ENCODE measurements at regions not wholly inside any gene's neighbourhood (a gene's known extent, or its start where the extent isn't known, plus 50 kb on each side); places are given as distances from the start of the nearest gene placed in this dataset.

DNA sequence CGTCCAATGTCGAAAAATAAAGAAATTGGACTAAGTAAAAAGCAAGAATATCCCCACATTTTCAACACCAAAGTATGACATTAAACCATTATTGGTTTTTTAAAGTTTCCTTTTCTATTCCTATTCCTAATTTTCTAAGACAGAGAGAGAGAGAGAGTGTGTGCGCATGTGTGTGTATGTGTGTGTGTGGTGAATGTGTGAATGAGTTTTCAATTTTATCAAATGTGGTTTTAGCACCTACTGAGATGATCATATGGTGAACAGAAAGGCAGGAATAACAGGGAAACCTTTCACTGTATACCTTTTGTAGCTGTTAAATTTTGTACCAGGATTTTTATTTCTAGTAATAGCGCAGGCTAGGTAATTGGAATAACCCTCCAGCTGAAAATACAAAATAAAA, 80.4 kb upstream of the RAP1B start:
- TF ChIP-seq, protein P1, sequence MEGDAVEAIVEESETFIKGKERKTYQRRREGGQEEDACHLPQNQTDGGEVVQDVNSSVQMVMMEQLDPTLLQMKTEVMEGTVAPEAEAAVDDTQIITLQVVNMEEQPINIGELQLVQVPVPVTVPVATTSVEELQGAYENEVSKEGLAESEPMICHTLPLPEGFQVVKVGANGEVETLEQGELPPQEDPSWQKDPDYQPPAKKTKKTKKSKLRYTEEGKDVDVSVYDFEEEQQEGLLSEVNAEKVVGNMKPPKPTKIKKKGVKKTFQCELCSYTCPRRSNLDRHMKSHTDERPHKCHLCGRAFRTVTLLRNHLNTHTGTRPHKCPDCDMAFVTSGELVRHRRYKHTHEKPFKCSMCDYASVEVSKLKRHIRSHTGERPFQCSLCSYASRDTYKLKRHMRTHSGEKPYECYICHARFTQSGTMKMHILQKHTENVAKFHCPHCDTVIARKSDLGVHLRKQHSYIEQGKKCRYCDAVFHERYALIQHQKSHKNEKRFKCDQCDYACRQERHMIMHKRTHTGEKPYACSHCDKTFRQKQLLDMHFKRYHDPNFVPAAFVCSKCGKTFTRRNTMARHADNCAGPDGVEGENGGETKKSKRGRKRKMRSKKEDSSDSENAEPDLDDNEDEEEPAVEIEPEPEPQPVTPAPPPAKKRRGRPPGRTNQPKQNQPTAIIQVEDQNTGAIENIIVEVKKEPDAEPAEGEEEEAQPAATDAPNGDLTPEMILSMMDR (IDR thresholded peaks at IDR 0.05; ENCODE audit: extremely low read depth, missing control alignments) = no peak
- DNase-seq (ENCODE audit: low spot score) = no peak

DNA sequence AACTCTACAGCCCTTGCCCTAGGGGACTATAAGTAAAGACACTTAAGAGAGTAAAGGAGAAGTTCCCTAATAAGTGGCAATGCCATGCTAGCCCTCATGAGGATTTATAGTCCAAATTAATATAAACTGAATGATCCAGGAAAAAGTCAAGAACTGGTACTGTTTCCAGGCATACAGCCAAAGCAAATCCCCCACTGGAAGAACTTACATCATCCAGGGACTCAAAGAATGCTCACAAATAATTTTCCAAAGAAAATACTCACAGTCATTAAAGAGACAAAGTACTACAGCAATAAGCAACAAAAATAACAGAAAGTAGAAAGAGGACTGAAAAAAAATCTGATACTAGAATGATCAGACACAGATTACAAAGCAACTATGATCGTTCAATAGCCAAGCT, 79.7 kb upstream of the RAP1B start:
- no peak for DNase-seq (ENCODE audit: low spot score)
- TF ChIP-seq, protein P1 (IDR thresholded peaks at IDR 0.05; ENCODE audit: extremely low read depth, missing control alignments) = no peak

DNA sequence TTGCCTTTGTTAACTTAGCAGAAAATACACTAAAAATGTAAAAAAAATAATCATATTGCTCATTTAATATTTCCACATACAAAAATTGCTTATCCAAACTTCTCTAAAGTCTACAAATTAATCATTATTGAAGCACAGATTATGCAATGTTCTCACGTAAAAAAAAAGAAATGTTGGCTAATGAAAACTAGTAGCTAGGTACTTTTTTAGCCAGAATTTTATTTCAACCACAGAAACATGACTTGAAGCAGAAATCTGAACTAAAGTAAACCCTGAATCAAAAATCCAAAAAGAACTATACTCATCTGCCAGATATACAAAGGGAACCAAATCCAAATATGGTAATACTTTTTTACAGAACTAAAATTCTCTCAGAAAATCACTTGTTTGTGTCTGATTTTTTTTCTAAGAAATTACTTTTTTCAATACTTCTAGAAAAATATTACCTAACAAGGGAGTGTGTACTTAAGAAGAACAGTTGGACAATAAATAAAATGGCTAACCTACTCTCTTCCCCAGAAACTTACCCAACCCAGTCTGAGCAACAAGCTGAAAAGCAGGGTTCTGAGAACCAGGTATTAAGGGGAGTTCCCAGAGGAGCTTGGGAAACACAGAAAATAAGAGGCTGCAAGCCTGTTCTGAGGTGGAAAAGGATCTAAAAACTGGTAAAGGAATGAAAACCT, 78.4 kb upstream of the RAP1B start:
- TF ChIP-seq, protein P1 (IDR thresholded peaks at IDR 0.05; ENCODE audit: extremely low read depth, missing control alignments) = no peak

DNA sequence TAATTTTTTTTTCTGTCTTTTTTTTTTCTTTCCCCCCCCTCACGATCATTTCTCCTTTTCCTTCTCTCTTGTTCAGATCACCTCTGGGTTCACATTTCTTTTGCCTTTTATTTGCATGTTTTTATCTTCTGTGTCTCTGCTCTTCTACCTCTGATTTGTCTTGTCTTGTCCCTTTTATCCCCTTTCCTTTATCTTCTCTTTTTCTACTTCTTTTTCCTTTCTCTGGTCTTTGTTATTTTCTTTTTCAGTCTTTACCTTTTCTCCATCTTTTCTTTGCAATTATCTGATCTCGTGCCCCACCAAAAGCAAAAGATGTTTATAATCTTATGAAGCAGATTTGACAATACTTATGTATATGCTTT, 77.8 kb upstream of the RAP1B start:
- no peak for DNase-seq (ENCODE audit: low spot score)
- TF ChIP-seq, protein P1 (IDR thresholded peaks at IDR 0.05; ENCODE audit: extremely low read depth, missing control alignments) = no peak

More for the DNA sequence above, 78.4 kb upstream of the RAP1B start:
- DNase-seq (ENCODE audit: low spot score) = no peak

DNA sequence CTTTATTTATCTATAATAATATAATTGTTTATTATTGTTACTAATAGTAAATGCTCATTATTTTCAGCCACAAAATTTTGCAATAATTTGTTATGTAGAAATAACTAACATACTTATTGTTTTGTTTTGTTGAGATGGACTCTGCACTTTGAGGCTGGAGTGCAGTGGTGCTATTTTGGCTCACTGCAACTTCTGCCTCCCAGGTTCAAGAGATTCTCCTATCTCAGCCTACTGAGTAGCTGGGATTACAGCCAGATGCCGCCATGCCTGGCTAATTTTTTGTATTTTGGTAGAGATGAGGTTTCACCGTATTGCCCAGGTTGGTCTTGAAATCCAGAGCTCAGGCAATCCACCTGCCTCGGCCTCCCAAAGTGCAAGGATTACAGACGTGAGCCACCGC, 76.6 kb upstream of the RAP1B start:
- DNase-seq (ENCODE audit: low spot score) = no peak
- TF ChIP-seq, protein P1 (IDR thresholded peaks at IDR 0.05; ENCODE audit: extremely low read depth, missing control alignments) = no peak

DNA sequence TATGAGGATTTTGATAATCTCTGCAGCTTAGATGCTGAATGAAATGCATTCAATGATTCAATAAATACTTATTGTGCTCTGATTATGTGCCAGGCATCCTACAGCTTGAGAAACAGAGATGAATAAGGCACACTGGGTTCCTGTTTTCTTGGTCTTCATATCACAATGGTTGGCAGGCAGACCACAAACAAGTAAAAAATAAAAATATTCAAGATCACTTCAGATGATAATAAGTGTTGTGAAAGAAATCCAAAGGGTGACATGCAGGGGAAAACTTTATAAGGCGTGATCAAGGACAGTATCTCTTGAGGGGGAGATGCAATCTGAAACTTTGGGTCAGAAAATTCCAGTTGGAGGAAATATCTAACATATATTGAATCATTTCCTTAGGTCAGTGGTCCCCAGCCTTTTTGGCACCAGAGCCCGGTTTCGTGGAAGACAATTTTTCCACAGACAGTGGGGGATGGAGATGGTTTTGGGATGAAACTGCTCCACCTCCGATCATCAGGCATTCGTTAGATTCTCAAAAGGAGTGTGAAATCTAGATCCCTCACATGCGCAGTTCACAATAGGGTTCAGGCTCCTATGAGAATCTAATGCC, 73.7 kb upstream of the RAP1B start:
- no peak for DNase-seq (ENCODE audit: low spot score)
- TF ChIP-seq, protein P1 (IDR thresholded peaks at IDR 0.05; ENCODE audit: extremely low read depth, missing control alignments) = no peak

DNA sequence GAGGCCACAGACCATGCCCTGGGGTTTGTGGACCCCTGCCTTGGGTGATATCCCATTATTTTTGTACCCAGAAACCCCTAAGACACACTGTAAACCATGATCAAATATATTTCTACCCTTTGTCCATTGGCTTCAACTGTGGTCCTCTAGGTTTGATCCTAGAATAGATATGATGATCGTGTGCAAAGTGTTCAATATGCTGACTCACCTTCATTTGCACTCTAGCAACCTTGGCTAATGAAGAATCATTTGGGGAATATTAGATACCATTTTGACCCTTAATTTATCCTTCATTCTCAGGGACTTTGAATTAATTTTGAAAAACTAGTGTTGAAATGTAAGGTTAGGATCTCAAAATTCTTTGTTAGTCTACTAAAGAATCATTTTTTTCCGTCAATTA, 73.1 kb upstream of the RAP1B start:
- TF ChIP-seq, protein P1 (IDR thresholded peaks at IDR 0.05; ENCODE audit: extremely low read depth, missing control alignments) = no peak
- no peak for DNase-seq (ENCODE audit: low spot score)

Measured in GM20000 (cell line).